SHP77 (cell line): ENCODE measurements at regions not wholly inside any gene's neighbourhood (a gene's known extent, or its start where the extent isn't known, plus 50 kb on each side); places are given as distances from the start of the nearest gene placed in this dataset.
A peak's percentile ranks its signal among the peaks of the same experiment; 100 is the strongest.

ENCODE experiments used
- DNase-seq, 2 experiments: peaks; one replicate each; lab custom pipeline; 2025; lab: John Stamatoyannopoulos, UW

- DNase-seq: no peak
Observed at GRCh38 chr7:46237466-46237865, 316.4 kb upstream of the IGFBP3 start.

- no peak for DNase-seq
Observed at GRCh38 chr7:46233585-46234329, 312.7 kb upstream of the IGFBP3 start.

- DNase-seq: no peak
Observed at GRCh38 chr7:46230990-46231305, 309.9 kb upstream of the IGFBP3 start.

DNA sequence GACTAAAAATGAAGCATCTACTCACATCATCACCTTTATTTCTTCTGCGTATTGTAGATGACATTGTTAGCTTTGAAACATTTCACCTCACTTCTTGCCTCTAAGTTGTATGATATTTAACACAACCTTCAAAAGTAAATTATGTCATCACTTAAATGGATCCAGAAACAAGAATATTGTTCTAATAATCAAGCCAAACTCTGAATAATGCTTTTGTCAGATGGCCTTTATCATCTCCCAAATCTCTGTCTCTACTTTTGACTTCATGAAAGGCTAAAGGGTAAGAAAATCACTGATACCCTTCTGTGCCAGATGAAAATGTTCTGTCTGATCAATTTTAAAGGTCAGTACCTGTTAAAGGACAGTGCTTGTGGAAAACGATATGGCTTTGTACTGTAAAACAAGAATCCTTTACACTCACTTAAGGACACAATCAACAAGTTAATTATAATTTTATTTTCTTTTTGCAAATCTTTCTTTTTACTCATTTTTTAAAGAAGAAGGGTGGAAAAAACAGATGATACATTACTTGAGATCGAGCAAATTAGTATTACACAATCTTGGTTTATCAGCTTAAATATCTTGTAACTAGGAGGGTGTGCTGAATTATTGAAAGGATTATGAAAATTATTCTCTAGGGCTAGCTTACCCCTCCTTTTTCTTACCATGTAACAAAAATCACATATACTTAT lies 309.4 kb upstream of the IGFBP3 start:
- no peak for DNase-seq

- no peak for DNase-seq
Observed at GRCh38 chr7:46229409-46229808, 308.3 kb upstream of the IGFBP3 start.

DNA sequence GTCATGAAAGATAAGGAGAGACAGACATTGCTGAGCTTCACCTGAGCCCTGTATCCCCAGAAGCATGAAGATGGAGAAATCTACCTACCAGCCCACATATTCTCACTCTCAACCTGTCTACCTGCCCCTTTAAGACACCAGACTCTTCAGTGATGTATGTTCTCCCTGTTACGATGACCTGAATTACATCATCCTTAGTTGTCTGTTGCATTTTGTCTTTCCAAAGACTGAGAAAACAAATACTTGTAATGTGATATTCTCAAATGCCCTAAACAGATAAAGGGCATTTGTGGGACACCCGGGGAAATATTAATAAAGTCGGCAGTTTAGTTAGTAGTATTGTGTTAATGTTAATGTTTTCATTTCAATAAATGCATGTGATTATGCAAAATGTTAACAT lies 305.8 kb upstream of the IGFBP3 start:
- DNase-seq: no peak

DNA sequence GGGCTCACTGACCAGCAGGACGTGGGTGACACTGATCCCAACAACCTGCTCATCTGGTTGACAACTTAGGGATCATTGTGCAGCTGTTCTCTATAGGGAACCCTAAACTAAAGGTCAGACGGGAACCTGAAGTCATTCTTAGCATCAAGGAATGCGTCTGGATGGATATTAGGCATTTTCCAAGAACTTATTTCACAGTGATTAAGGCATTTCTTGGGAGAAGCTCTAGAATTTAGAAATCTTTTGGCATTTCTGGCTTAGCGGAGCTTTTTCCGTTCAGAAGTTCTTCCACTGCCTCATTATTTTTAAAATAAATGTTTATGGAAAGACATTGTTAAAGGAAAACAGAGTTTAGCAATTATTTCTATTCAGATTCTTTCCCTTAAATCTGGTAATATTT lies 303.3 kb upstream of the IGFBP3 start:
- no peak for DNase-seq

GRCh38 chr7:46220066-46220630 lies 299.1 kb upstream of the IGFBP3 start:
- no peak for DNase-seq

DNA sequence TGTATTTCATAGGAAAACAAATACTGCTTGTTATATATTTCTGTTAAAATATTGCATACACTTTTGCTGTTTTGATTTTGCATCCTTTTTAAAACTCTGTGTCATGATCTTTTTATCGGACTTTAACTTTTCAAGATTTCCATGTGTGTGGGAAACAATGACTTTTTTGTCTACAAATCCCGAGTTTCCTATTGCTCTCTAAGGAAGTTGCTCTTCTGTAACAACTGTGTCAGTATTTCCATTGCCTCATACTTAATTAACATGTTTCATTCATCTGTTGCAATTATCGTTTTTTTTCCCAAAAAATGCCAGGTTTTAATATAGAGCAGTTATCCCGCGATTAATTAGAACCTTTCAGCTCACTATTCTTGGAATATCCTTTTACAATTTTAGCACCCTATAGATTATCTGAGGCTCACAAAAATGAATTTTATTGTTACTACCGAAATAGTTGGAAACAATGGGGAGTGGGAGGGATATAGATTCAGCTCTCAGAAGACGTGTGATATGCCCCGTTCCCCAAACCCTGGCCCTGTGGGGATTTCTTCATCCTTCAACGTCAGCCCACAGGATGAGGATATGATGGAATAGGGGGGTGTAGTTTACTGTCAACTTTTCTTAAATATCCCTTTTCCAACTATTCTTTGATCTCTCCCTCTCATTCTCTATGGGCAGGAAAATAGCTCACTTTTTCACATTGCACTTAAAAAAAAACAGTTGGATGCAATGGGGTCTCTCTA lies 297.6 kb upstream of the IGFBP3 start:
- no peak for DNase-seq

- DNase-seq: peak in 1 of 2 experiments; percentile 23
Observed at GRCh38 chr7:46215987-46216567, 295.0 kb upstream of the IGFBP3 start.

DNA sequence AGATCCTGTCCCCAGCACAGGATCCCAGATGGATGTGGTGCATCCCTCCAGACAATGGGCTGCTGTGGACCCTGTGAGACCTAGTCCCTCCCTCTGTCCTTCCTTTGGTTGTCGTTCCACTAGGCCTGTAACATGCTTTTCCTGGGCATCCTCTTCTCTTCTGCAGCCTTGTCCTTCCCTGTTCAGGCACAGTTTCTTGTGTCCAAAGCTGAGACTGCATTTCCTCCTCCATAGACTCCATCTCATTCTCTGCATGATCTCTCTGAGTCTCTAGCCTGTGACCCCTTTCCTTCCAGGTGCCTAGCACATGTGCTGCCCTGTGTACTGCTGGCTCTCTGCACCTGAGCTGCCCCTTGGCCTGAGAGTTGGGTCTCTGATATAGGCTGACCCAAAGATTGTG lies 293.5 kb upstream of the IGFBP3 start:
- DNase-seq: no peak

- DNase-seq: no peak
Observed at GRCh38 chr7:46213154-46213537, 292.1 kb upstream of the IGFBP3 start.

DNA sequence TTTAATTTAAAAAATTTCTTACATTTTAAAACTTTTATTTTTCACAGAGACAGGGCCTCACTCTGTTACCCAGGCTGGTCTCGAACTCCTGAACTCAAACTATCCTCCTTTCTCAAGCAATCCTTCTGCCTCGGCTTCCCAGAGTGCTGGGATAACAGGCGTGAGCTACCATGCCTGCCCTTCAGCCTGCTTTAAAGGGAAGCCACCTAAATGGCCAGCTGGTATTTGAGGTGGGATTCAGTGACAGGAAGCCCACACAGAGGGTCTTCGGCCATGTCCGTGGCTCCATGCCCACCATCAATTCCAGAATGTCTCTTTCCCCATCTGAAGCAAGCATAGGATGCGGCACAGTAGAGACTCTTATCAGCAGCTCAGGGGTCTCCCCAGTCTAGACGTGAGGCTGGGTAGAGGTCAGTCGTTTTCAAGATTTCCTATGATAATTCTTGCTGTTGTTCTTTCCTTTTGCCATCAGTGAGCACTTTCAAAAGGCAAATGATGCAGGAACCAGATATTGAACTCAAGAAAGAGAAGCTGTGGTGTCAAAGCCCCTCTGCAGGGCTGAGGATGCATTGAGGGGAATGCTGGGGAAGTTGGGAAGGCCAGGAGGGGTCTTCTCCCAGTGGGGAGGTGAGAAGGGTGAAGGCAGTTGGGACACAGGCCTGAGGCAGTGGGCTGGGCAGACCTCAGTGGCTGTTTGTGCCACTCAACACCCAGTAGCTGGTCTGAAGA lies 291.5 kb upstream of the IGFBP3 start:
- DNase-seq: no peak

DNA sequence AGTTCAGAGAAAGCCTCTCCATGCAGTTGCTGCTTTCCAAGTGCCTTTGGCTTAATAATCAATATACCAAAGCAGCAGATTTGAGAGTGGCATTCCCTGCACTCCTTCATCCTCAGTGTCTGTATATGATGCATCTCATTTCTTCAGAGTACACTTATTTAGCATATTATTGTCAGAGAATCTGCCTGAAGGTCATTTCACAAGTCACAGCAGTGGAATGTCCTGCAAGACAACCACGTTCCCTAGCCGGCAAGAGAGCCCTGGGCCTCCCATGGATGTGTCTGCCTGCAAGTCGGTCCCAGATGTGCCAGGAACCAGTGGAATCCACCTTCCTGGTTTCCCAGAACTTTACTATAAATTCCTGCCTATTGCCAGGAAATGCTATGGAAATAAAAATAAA lies 289.4 kb upstream of the IGFBP3 start:
- DNase-seq: no peak

- no peak for DNase-seq
Observed at GRCh38 chr7:46209611-46210388, 288.7 kb upstream of the IGFBP3 start.

DNA sequence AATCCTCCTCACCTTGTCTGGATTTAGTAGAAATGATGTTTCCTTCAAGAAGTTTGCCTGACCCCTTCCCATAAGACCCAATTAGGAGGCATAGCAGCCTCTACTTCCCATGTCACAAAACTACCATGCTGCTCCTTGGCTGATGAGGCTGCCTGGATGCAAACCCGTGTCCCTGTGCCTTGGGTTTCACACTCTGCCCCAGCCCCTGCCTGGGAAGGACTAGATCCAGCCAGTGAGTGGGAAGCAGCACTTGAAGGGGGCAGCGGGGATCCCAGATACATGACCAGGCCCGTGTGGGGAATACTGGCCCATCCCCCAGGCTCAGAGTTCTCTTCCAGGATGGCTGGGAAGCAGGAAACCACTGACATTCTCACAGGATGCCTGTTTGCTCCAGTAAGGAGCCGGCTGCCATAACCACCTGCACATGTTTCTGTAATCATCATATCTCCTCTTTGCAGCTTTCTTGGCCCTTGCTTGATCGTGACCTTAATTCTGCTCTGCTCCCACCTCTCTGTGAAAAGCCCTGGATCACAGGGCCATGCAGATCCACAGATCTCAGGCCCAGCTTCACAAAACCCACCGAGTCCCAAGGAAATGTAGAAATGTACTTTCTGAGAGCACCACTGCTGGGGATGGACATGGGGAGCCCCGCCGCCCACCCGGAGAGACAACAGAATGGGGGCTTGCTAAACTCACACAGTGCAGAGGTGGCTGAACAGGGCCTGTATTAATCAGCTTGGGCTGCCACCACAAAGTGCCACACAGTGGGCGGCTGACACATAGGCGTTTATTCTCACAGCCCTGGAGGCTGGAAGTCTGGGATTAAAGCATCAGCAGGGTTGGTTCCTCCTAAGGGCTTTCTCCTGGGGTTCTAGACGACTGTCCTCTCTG lies 287.8 kb upstream of the IGFBP3 start:
- DNase-seq: no peak

DNA sequence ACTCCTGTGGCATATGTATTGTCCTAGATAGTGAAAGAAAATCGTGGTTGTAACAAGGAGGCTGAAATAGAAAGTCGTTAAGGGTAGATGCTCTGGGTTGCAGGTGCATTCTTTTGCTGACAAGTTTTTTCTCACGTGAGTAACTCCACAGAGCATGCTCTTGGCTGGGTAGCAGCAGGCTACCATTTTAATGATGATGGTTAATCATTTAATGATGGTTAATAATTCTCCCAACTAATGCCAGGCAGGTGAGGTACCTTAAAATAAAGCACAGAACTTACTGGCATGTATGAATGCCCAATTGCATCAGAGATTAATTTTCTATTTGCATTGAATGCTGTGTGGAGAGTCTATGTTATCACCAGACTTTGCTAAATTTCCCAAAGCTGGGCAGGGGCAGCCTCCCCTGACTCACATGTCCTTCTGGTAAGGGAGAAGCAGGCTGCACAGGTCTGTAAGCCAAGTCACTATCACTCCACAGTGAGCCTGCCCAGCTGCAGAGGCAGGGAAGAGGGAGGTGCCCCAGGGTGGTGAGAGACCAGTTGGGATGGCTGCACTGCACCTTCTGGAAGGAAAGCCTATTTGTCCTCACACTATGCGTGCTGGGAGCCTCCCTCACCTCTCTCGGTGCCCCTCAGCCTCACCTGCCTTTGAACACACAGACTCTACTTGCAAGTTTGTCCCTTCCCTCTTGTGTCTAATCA lies 287.0 kb upstream of the IGFBP3 start:
- DNase-seq: no peak

DNA sequence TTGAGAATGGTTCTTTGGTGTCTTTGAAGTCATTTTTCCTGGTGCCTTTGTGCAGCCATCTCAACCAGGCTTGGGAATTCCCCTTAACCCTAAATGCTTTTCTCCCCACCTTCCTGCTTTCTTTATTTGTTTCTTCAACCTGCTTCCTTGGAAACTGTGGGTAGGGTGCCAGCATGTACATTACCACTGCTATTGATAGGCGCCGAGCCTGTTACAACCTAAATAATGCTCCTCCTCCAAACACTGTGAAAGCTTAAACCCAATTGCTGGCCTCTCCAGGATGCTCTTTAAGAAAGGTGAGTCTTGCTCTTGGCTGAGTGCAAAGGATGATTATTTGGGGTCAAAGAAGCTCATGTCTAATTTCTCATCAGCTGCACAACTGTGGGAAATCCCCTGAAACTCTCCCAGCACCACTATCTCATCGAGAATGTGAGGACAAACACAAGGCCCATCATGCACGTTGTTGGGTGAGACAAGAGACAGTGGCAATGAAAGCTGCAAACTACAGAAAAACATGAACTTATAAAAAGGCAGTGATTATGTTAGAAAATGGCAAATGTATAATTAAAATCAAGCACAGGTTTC lies 285.5 kb upstream of the IGFBP3 start:
- no peak for DNase-seq

DNA sequence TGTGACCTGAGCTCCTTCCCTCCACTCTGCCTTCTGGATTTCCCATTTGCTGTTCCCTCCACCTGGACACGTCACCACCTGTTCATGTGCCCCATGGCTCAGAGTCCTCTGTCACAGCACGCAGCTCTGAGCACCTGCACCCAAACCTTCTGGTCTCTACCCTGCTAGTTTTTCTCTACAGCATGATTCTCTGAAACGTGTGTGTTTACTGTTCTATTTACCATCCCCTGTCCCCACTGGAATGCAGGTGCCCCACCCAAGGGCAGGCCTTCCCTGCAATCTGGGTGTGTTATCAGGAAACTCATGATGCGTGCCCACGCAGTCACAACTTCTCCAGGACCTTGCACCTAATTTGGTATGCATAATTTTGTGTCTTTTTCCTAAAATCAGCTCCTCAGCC lies 284.4 kb upstream of the IGFBP3 start:
- DNase-seq: no peak
